ENCODE measurements at regions not wholly inside any gene's neighbourhood (a gene's known extent, or its start where the extent isn't known, plus 50 kb on each side); places are given as distances from the start of the nearest gene placed in this dataset.

DNA sequence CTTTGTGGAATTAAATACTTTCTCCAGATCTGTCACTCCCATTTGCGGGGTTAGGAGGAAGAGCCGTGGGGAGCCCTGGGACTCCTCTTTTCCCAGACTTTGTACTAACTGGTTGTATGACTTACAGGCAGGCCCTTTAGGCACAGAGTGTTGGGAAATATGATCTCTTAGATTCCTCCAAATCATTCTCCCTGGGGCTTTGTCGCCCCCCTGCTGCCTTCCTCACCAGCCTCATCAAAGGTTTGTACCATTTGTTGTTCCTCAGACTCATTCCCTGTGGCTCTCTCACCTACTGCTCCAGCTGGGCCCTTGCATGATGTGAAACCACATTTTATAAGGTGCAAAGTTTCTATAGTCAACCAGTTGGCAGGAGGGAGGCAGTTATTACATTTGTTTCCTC lies 56.4 kb downstream of the CRYGS start:
- TF ChIP-seq CTCF (conservative IDR thresholded peaks at IDR 0.05 in 1 of 2, IDR thresholded peaks at IDR 0.05 in 1 of 2; ENCODE audit: low read depth in 1 of 2, low read length in 2 of 2) (peak in 1 of 2 donors; percentile 7), EZH2 (IDR thresholded peaks at IDR 0.05; ENCODE audit: low read length, missing control alignments) (no peak)
- Histone ChIP-seq H2AFZ (ENCODE audit: low read length) (no peak overlapping the region), H3K4me1 (ENCODE audit: control insufficient read depth, extremely low read depth, insufficient read depth, low read length) (no peaks in the 10 kb centered on the region), H3K36me3 (ENCODE audit: control insufficient read depth, insufficient read depth, low read length) (no peaks in the 10 kb centered on the region), H3K4me2 (ENCODE audit: extremely low read depth, insufficient read depth, low read length) (no peak overlapping the region), H3K9ac (ENCODE audit: insufficient read depth, low read length) (no peak overlapping the region), H3K4me3 (replicated peaks in 1 of 4; ENCODE audit: control extremely low read depth in 1 of 4, insufficient read depth in 1 of 4, low read depth in 3 of 4, low read length in 4 of 4) (no peak overlapping the region), H3K27me3 (ENCODE audit: control insufficient read depth, insufficient read depth, low read length) (no peaks in the 10 kb centered on the region), H3K27ac (ENCODE audit: insufficient read depth, low read length) (no peak overlapping the region), H3K9me3 (ENCODE audit: control insufficient read depth, insufficient read depth, low read depth, low read length) (no peaks in the 10 kb centered on the region), H4K20me1 (ENCODE audit: control insufficient read depth, extremely low read depth, insufficient read depth, low read length) (no peaks in the 10 kb centered on the region), H3K79me2 (ENCODE audit: control insufficient read depth, insufficient read depth, low read length) (no peaks in the 10 kb centered on the region)
- DNase-seq (ENCODE audit: low read depth in 2 of 2): peak in 1 of 2 donors; percentile 6

- H3K4me3 ChIP-seq (replicated peaks in 1 of 4; ENCODE audit: control extremely low read depth in 1 of 4, insufficient read depth in 1 of 4, low read depth in 3 of 4, low read length in 4 of 4): no peak overlapping the region
- H3K9me3 ChIP-seq (ENCODE audit: control insufficient read depth, insufficient read depth, low read depth, low read length): no peaks in the 10 kb centered on the region
- H3K27ac ChIP-seq (ENCODE audit: insufficient read depth, low read length): no peak overlapping the region
- TF ChIP-seq CTCF (conservative IDR thresholded peaks at IDR 0.05 in 1 of 2, IDR thresholded peaks at IDR 0.05 in 1 of 2; ENCODE audit: low read depth in 1 of 2, low read length in 2 of 2) (no peak), EZH2 (IDR thresholded peaks at IDR 0.05; ENCODE audit: low read length, missing control alignments) (no peak)
- no peaks in the 10 kb centered on the region for H3K4me1 ChIP-seq (ENCODE audit: control insufficient read depth, extremely low read depth, insufficient read depth, low read length)
- H4K20me1 ChIP-seq (ENCODE audit: control insufficient read depth, extremely low read depth, insufficient read depth, low read length): no peaks in the 10 kb centered on the region
- no peak for DNase-seq (ENCODE audit: low read depth in 2 of 2)
- no peaks in the 10 kb centered on the region for H3K27me3 ChIP-seq (ENCODE audit: control insufficient read depth, insufficient read depth, low read length)
- H3K9ac ChIP-seq (ENCODE audit: insufficient read depth, low read length): no peak overlapping the region
- H3K36me3 ChIP-seq (ENCODE audit: control insufficient read depth, insufficient read depth, low read length): no peaks in the 10 kb centered on the region
- no peak overlapping the region for H2AFZ ChIP-seq (ENCODE audit: low read length)
- no peak overlapping the region for H3K4me2 ChIP-seq (ENCODE audit: extremely low read depth, insufficient read depth, low read length)
- H3K79me2 ChIP-seq (ENCODE audit: control insufficient read depth, insufficient read depth, low read length): no peaks in the 10 kb centered on the region
Measured at GRCh38 chr3:186487037-186487436, 57.1 kb downstream of the CRYGS start.

DNA sequence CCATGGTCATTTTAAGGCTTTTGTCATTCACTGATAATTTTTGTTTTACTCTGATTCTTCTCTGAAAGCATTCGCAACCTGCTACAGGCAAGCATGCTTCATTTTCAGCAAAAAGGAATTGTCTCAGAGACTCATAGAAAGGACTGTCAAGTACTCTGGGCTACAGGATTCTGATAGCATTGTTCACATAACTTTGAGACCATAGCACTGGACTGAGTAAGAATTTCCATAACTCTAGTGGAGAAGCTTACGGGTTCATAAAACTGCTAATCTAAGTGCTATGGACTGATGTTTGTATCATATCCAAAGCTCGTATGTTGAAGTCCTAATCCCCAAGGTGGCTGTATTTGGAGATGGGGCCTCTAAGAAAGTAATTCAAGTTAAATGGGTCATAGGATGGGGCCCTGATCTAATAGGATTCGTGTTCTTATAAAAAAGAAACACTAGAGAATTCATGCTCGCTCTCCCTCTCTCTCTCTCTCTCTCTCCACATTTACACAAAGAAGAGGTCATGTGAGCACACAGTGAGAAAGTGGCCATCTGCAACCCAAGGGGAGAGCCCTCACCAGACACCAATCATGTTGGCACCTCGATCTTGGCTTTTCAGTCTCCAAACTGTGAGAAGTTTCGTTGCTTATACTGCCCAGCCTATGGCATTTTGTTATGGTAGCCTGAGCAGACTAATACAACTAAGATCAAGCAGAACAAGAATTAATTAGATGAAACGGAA lies 60.4 kb downstream of the CRYGS start:
- H3K4me1 ChIP-seq (ENCODE audit: control insufficient read depth, extremely low read depth, insufficient read depth, low read length): no peaks in the 10 kb centered on the region
- no peaks in the 10 kb centered on the region for H4K20me1 ChIP-seq (ENCODE audit: control insufficient read depth, extremely low read depth, insufficient read depth, low read length)
- no peak overlapping the region for H3K27ac ChIP-seq (ENCODE audit: insufficient read depth, low read length)
- H3K9me3 ChIP-seq (ENCODE audit: control insufficient read depth, insufficient read depth, low read depth, low read length): no peaks in the 10 kb centered on the region
- no peak overlapping the region for H3K4me3 ChIP-seq (replicated peaks in 1 of 4; ENCODE audit: control extremely low read depth in 1 of 4, insufficient read depth in 1 of 4, low read depth in 3 of 4, low read length in 4 of 4)
- no peak for TF ChIP-seq CTCF (conservative IDR thresholded peaks at IDR 0.05 in 1 of 2, IDR thresholded peaks at IDR 0.05 in 1 of 2; ENCODE audit: low read depth in 1 of 2, low read length in 2 of 2)
- TF ChIP-seq EZH2 (IDR thresholded peaks at IDR 0.05; ENCODE audit: low read length, missing control alignments): no peak
- no peaks in the 10 kb centered on the region for H3K79me2 ChIP-seq (ENCODE audit: control insufficient read depth, insufficient read depth, low read length)
- H3K9ac ChIP-seq (ENCODE audit: insufficient read depth, low read length): no peak overlapping the region
- H2AFZ ChIP-seq (ENCODE audit: low read length): no peak overlapping the region
- peak in 1 of 2 donors; percentile 63 for DNase-seq (ENCODE audit: low read depth in 2 of 2)
- no peak overlapping the region for H3K4me2 ChIP-seq (ENCODE audit: extremely low read depth, insufficient read depth, low read length)
- no peaks in the 10 kb centered on the region for H3K27me3 ChIP-seq (ENCODE audit: control insufficient read depth, insufficient read depth, low read length)
- no peaks in the 10 kb centered on the region for H3K36me3 ChIP-seq (ENCODE audit: control insufficient read depth, insufficient read depth, low read length)
